SK-N-MC (cell line): ENCODE measurements at regions not wholly inside any gene's neighbourhood (a gene's known extent, or its start where the extent isn't known, plus 50 kb on each side); places are given as distances from the start of the nearest gene placed in this dataset.

Experiments used
- EZH2 ChIP-seq: fragments of 200-600 bp; sonication (generic); IDR thresholded peaks from one replicate; pipeline ENCODE4 v1.6.1; 2017; ENCODE audit warnings: antibody characterized with exemption
- POLR2AphosphoS5 ChIP-seq: IDR thresholded peaks from 2 replicates; pipeline ENCODE4 v1.6.1; 2012; ENCODE audit warnings: mild to moderate bottlenecking, low read depth, low read length, borderline replicate concordance

DNA sequence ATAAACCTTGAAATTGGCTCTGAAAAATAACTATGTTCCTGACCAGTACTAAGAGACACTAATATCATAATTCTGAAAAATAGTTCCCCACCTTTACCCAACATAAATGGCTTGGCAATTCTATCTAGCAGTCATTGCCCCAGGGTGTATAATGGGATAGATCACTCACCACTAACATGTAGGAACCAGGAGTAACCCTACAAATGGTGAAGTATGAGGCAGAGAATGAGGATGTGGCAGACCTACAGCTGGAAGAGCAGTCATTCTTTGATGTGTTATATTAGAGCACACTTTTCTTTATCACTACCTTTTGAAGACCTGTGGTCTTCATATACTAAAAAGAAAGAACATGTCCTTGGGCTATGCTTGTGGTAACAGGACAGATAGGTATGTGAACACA, 136.5 kb upstream of the SYNDIG1 start:
- TF ChIP-seq EZH2: no peak
- TF ChIP-seq POLR2AphosphoS5: no peak
